Neural cell (in vitro differentiated cells): ENCODE measurements at regions not wholly inside any gene's neighbourhood (a gene's known extent, or its start where the extent isn't known, plus 50 kb on each side); places are given as distances from the start of the nearest gene placed in this dataset.

Experiments used
- H2AFZ ChIP-seq: fragments of 200-600, 300-800 bp; sonication (generic), shearing (Covaris generic); 2 replicates; pipeline ENCODE4 v1.6.0; 2014; ENCODE audit warnings: low read depth, mild to moderate bottlenecking, antibody characterized with exemption, low read length, moderate library complexity
- H3F3A ChIP-seq: fragments of 200-600 bp; shearing (Covaris generic); 2 replicates; pipeline ENCODE4 v1.6.1; 2016; ENCODE audit warnings: mild to moderate bottlenecking, moderate library complexity, mixed read lengths, antibody characterized with exemption, low read length; ENCODE audit not compliant: insufficient read depth, poor library complexity, severe bottlenecking
- H3K27ac ChIP-seq: fragments of 200-600, 300-800 bp; sonication (generic), shearing (Covaris generic); 2 replicates; pipeline ENCODE4 v1.5.1; 2014; ENCODE audit warnings: mild to moderate bottlenecking, low read length, moderate library complexity
- H3K27me3 ChIP-seq: fragments of 300-800, 200-600 bp; sonication (generic), shearing (Covaris generic); 2 replicates; pipeline ENCODE4 v1.6.0; 2014; ENCODE audit warnings: mild to moderate bottlenecking, low read depth, low read length, moderate library complexity; ENCODE audit not compliant: insufficient read depth
- H3K36me3 ChIP-seq: fragments of 300-800, 200-600 bp; sonication (generic), shearing (Covaris generic); 2 replicates; pipeline ENCODE4 v1.5.1; 2014; ENCODE audit warnings: mild to moderate bottlenecking, antibody characterized with exemption, low read length, moderate library complexity; ENCODE audit not compliant: insufficient read depth
- H3K4me2 ChIP-seq: fragments of 300-800, 200-600 bp; sonication (generic), shearing (Covaris generic); 2 replicates; pipeline ENCODE4 v1.6.0; 2014; ENCODE audit warnings: mild to moderate bottlenecking, low read length
- H3K4me3 ChIP-seq: fragments of 300-800, 200-600 bp; sonication (generic), shearing (Covaris generic); 2 replicates; pipeline ENCODE4 v1.5.1; 2014; ENCODE audit warnings: mild to moderate bottlenecking, low read length, moderate library complexity
- H3K79me2 ChIP-seq: fragments of 200-600 bp; shearing (Covaris generic); replicated peaks from 2 replicates; pipeline ENCODE4 v1.6.0; 2014; ENCODE audit warnings: mild to moderate bottlenecking, low read length, moderate library complexity; ENCODE audit not compliant: insufficient read depth
- H3K9ac ChIP-seq: fragments of 300-800, 200-600 bp; sonication (generic), shearing (Covaris generic); 2 replicates; pipeline ENCODE4 v1.6.1; 2016; ENCODE audit warnings: mild to moderate bottlenecking, low read length, mixed read lengths
- H3K9me2 ChIP-seq: fragments of 200-600 bp; shearing (Covaris generic); 2 replicates; pipeline ENCODE4 v1.6.1; 2016; ENCODE audit warnings: mild to moderate bottlenecking, low read length, mixed read lengths; ENCODE audit not compliant: insufficient read depth
- H3K9me3 ChIP-seq: fragments of 200-600, 300-800 bp; sonication (generic), shearing (Covaris generic); 2 replicates; pipeline ENCODE4 v1.6.1; 2016; ENCODE audit warnings: mild to moderate bottlenecking, mixed run types, low read length, moderate library complexity, mixed read lengths
- H4K20me1 ChIP-seq: fragments of 200-600 bp; shearing (Covaris generic); 2 replicates; pipeline ENCODE4 v1.6.1; 2016; ENCODE audit warnings: mild to moderate bottlenecking, mixed run types; ENCODE audit not compliant: insufficient read depth
- EP300 ChIP-seq: fragments of 450-650 bp; conservative IDR thresholded peaks from 2 replicates; pipeline ENCODE4 v1.6.1; 2014; ENCODE audit warnings: antibody characterized with exemption, mild to moderate bottlenecking, moderate library complexity; ENCODE audit not compliant: poor library complexity, severe bottlenecking
- EZH2 ChIP-seq: fragments of 200-600, 300-800 bp; shearing (Covaris generic), sonication (generic); IDR thresholded peaks from 2 replicates; pipeline ENCODE4 v1.6.1; 2014; ENCODE audit warnings: antibody characterized with exemption, low read length, borderline replicate concordance, mild to moderate bottlenecking; ENCODE audit not compliant: insufficient read depth, poor library complexity, severe bottlenecking
- MXI1 ChIP-seq: fragments of 450-650 bp; conservative IDR thresholded peaks from 2 replicates; pipeline ENCODE4 v1.6.1; 2014; ENCODE audit warnings: antibody characterized with exemption, mild to moderate bottlenecking; ENCODE audit not compliant: poor library complexity, severe bottlenecking
- POLR2AphosphoS5 ChIP-seq: IDR thresholded peaks from 2 replicates; pipeline ENCODE4 v1.6.1; 2012
- RAD21 ChIP-seq: fragments of 450-650 bp; conservative IDR thresholded peaks from 2 replicates; pipeline ENCODE4 v1.6.1; 2014; ENCODE audit warnings: antibody characterized with exemption, mild to moderate bottlenecking, moderate library complexity
- SMC3 ChIP-seq: fragments of 450-650 bp; conservative IDR thresholded peaks from 2 replicates; pipeline ENCODE4 v1.6.1; 2014; ENCODE audit warnings: antibody characterized with exemption, mild to moderate bottlenecking, moderate library complexity; ENCODE audit not compliant: poor library complexity
- TAF1 ChIP-seq: IDR thresholded peaks from 2 replicates; pipeline ENCODE4 v1.6.1; 2012; ENCODE audit warnings: low read depth
- TF ChIP-seq, protein P1 (sequence below): fragments of 450-650 bp; IDR thresholded peaks from 2 replicates; pipeline ENCODE4 v1.5.1; 2014; ENCODE audit warnings: antibody characterized with exemption, mild to moderate bottlenecking, moderate library complexity; ENCODE audit not compliant: poor library complexity, severe bottlenecking
- TF ChIP-seq, protein P2 (sequence below): IDR thresholded peaks from 2 replicates; pipeline ENCODE4 v1.6.1; 2012; ENCODE audit warnings: borderline replicate concordance

DNA sequence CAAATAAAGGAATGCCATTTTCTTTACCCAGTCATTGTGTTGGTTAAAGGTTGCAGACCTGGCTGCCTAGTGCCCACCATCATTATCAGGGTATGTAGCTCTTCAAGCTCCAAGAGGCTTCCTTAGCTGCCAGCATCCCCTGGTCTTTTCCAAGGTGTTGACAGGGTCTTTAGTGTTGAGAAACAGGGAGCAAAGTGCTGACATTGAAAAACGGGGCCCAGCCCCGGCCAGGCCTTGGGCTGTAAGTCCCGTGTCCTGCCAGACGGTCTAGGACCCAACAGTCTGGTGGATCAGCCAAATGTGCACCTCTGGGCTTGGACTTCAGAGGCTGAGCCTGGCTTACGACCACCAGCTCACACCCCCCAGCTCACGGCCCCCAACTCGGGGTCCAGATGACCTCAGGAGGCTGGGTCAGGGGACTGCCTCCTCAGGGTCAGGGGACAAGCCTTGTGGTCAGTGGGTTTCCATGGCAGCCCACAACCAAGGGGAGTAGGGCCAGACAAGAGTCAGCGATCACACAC is 114.4 kb upstream of the MLN start:
- Histone ChIP-seq H4K20me1 (no peaks in the 10 kb centered on the region), H3K27ac (no peak overlapping the region), H3K79me2 (no peaks in the 10 kb centered on the region), H3K4me2 (no peak overlapping the region), H3K9me2 (no peaks in the 10 kb centered on the region), H3K36me3 (no peaks in the 10 kb centered on the region), H3K27me3 (no peaks in the 10 kb centered on the region), H3K9ac (no peak overlapping the region), H3K4me3 (no peak overlapping the region), H3F3A (no peaks in the 10 kb centered on the region), H2AFZ (no peak overlapping the region), H3K9me3 (no peaks in the 10 kb centered on the region)
- no peak for TF ChIP-seq EZH2
- TF ChIP-seq, protein P1, sequence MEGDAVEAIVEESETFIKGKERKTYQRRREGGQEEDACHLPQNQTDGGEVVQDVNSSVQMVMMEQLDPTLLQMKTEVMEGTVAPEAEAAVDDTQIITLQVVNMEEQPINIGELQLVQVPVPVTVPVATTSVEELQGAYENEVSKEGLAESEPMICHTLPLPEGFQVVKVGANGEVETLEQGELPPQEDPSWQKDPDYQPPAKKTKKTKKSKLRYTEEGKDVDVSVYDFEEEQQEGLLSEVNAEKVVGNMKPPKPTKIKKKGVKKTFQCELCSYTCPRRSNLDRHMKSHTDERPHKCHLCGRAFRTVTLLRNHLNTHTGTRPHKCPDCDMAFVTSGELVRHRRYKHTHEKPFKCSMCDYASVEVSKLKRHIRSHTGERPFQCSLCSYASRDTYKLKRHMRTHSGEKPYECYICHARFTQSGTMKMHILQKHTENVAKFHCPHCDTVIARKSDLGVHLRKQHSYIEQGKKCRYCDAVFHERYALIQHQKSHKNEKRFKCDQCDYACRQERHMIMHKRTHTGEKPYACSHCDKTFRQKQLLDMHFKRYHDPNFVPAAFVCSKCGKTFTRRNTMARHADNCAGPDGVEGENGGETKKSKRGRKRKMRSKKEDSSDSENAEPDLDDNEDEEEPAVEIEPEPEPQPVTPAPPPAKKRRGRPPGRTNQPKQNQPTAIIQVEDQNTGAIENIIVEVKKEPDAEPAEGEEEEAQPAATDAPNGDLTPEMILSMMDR, result no peak
- no peak for TF ChIP-seq EP300
- no peak for TF ChIP-seq MXI1
- TF ChIP-seq SMC3, result no peak
- no peak for TF ChIP-seq RAD21
- TF ChIP-seq, protein P2, sequence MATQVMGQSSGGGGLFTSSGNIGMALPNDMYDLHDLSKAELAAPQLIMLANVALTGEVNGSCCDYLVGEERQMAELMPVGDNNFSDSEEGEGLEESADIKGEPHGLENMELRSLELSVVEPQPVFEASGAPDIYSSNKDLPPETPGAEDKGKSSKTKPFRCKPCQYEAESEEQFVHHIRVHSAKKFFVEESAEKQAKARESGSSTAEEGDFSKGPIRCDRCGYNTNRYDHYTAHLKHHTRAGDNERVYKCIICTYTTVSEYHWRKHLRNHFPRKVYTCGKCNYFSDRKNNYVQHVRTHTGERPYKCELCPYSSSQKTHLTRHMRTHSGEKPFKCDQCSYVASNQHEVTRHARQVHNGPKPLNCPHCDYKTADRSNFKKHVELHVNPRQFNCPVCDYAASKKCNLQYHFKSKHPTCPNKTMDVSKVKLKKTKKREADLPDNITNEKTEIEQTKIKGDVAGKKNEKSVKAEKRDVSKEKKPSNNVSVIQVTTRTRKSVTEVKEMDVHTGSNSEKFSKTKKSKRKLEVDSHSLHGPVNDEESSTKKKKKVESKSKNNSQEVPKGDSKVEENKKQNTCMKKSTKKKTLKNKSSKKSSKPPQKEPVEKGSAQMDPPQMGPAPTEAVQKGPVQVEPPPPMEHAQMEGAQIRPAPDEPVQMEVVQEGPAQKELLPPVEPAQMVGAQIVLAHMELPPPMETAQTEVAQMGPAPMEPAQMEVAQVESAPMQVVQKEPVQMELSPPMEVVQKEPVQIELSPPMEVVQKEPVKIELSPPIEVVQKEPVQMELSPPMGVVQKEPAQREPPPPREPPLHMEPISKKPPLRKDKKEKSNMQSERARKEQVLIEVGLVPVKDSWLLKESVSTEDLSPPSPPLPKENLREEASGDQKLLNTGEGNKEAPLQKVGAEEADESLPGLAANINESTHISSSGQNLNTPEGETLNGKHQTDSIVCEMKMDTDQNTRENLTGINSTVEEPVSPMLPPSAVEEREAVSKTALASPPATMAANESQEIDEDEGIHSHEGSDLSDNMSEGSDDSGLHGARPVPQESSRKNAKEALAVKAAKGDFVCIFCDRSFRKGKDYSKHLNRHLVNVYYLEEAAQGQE, result no peak
- TF ChIP-seq POLR2AphosphoS5, result no peak
- TF ChIP-seq TAF1, result no peak

DNA sequence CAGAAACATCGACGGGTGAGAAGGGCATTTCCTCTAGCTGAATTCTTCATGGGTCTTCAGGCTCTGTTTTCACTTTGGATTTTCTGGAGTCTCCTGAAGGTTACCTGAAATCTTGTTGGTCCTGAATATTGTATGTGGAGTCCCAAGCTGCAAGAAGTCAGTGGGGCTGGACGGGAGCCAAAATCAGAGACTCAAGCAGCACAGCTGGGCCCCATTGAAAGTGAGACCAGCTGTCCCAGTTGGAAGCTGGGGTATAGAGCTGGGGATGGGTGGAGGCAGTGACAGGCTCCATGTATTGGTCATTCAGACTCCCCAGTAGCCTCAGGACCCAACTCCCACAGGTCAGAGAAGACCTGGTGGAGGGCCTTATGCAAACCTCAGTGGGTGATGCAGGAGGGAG is 111.3 kb upstream of the MLN start:
- Histone ChIP-seq H2AFZ (no peak overlapping the region), H3K27ac (no peak overlapping the region), H3K9me2 (no peaks in the 10 kb centered on the region), H3F3A (no peaks in the 10 kb centered on the region), H3K79me2 (no peaks in the 10 kb centered on the region), H3K4me2 (no peak overlapping the region), H3K27me3 (no peaks in the 10 kb centered on the region), H3K9me3 (no peaks in the 10 kb centered on the region), H4K20me1 (no peaks in the 10 kb centered on the region), H3K36me3 (no peaks in the 10 kb centered on the region), H3K4me3 (no peak overlapping the region), H3K9ac (no peak overlapping the region)
- no peak for TF ChIP-seq MXI1
- TF ChIP-seq POLR2AphosphoS5, result no peak
- no peak for TF ChIP-seq EP300
- TF ChIP-seq, protein P1, result no peak
- TF ChIP-seq SMC3, result no peak
- TF ChIP-seq EZH2, result no peak
- TF ChIP-seq, protein P2, result no peak
- no peak for TF ChIP-seq TAF1
- no peak for TF ChIP-seq RAD21
